GM21825 (cell line): ENCODE measurements at regions not wholly inside any gene's neighbourhood (a gene's known extent, or its start where the extent isn't known, plus 50 kb on each side); places are given as distances from the start of the nearest gene placed in this dataset.
"Not testable (repeated sequence)": the region's sequence is repeated elsewhere in the genome, so short reads cannot be mapped to it uniquely, and the experiment has no call there.

ENCODE experiments used
- ATAC-seq: cut with Tn5 transposase; IDR thresholded peaks from one replicate; pipeline ENCODE4 v1.9.1; 2021; ENCODE audit warnings: mild to moderate bottlenecking, moderate library complexity; ENCODE audit not compliant: unreplicated experiment

DNA sequence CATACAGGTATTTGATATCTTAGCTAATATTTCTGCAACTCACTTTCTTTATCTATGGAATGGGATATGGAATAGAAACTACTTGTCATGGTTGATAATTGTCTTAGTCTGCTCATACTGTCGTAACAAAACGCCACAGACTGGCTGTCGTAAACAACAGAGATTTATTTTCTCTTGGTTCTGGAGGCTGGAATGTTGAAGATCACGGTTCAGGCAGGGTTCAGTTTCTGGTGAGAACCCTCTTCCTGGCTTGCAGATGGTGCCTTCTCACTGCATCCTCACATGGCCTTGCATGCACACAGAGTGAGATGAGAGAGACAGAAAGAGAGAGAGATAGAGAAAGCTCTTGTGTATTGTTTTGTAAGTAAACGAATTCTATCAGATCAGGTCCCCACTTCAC lies 332.7 kb upstream of the MAGI2 start:
- no peak for ATAC-seq

GRCh38 chr7:79785556-79785955 lies 332.1 kb upstream of the MAGI2 start:
- ATAC-seq, result no peak

- ATAC-seq, result no peak
Measured at GRCh38 chr7:79782906-79783305, 329.4 kb upstream of the MAGI2 start.

DNA sequence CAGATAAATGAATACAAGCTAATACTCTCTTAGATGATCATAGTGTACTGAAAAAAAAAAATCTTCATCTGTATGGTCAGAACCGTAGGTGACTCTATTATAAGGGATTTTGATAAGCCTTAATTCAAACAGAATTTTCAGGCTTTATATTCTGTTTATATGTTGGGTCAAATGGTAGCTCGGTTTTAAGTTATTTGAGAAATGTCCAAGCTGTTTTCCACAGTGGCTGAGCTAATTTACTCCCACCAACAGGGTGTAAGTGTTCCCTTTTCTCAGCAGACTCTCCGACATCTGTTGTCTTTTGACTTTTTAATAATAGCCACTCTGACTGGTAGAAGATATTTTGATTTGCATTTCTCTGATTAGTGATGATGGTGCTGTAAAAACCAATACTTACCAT lies 328.8 kb upstream of the MAGI2 start:
- ATAC-seq, result no peak

GRCh38 chr7:79781716-79782115 lies 328.2 kb upstream of the MAGI2 start:
- ATAC-seq, result no peak

DNA sequence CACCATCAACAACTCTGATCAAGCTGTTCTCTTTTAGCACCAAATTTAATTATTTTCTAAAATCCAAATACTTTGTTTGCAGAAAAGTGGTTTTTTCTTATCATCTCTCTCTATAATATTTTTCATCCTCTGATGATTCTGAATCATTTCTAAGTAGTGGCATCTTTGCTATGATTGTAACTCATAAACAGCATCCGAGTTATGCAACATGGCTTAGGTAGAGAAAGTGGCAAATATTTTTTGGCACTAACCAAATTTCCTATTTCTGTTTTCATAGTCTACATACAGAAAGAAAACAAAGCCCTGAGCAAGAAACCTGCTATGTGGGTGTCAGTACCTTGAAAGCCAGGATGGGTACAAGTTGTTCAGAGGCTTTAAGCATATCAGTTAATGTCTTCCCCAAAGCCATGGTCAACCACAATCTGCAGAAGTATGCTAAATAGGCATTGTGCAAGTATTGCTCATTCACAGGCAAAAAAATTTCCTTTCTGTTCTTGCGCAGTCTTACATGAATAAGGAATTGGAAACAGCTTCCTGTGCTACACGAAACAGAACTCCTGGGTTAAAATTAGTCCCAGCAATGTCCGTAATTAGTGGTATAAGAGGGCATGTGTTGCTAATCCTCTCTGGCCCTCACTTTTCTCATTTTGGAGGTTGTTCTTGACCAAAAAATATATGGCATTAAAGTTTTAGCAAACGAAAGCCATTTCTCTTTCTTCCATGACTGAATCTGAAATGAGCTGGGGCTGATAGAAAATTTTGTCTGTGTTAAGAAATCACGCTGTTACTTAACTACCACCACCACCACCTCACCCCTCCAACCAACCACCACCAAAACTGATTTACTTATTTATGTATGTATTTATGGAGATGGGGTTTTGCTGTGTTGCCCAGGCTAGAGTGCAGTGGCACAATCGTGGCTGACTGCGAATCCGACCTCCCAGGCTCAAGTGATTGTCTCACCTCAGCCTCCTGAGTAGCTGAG lies 325.6 kb upstream of the MAGI2 start:
- no peak for ATAC-seq

- ATAC-seq, result no peak
Measured at GRCh38 chr7:79775911-79776310, 322.4 kb upstream of the MAGI2 start.

DNA sequence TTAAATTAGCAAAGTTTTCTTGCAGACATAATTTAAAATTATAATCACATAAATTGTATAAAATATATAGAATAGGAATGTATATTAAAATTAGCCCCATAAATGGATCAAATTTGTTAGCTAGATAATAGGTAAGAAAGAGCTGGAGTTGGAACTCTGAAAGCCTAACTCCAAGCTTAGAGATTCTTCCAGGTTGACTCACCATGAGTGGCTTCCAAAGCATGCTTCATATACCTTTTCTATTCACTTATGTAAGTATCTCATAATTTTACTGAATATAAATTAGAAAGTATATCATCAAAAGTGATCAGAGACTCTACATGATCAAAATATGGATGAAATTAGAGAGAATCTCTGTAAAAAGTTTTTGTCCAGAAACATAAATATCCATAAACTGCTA lies 320.7 kb upstream of the MAGI2 start:
- ATAC-seq, result no peak

DNA sequence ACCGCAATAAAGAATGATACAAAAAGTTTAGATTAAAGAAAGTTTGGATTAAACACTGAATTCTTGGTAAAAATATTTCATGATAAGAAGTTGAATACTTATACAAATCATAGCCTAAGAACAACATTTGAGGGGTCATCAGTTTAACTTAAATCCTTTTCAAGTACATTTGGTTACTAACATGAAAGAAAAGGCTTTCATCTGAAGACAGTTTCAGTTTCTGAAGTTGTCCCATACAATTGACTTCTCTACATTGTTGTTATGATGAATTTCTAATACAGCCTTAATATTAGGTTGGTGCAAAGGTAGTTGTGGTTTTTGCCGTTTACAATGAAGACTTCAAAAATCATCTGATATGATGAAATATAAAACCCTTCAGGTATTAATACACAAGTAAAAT lies 317.5 kb upstream of the MAGI2 start:
- ATAC-seq, result no peak

DNA sequence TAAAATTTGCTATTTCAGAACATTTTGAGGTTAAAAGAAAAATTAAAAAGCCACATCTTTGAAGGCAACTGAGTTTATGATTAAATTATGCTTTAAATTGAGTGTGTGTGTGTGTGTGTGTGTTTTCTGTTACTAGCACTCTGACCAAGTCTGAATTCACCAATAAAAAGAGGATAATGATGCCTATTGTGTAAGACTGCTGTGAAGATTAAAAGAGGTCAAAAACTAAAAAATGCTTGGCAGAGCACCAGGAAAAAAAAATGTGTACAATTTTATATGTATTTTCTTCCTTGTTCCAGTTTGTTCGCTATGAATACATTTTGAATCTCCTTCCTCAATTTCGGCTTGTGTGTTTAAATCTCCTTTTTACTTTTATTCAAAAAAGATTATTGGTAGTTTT lies 316.6 kb upstream of the MAGI2 start:
- no peak for ATAC-seq

- ATAC-seq, result not testable (repeated sequence)
Measured at GRCh38 chr7:79767876-79768560, 314.6 kb upstream of the MAGI2 start.

- not testable (repeated sequence) for ATAC-seq
Measured at GRCh38 chr7:79767192-79767591, 313.7 kb upstream of the MAGI2 start.

- no peak for ATAC-seq
Measured at GRCh38 chr7:79761876-79762429, 308.5 kb upstream of the MAGI2 start.

DNA sequence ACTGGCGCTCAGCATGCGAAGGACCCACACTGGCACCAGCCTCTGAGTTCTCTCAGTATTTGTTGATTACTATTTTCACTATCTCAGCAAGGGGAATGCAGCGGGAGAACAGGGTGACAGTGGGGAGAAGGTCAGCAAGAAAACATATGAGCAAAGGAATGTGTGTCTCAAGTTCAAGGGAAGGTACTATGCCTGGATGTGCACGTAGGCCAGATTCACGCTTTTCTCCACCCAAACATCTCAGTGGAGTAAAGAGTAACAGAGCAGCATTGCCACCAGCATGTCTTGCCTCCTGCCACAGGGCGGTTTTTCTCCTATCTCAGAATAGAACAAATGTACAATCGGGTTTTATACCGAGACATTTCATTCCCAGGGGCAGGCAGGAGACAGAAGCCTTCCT lies 297.5 kb upstream of the MAGI2 start:
- not testable (repeated sequence) for ATAC-seq

DNA sequence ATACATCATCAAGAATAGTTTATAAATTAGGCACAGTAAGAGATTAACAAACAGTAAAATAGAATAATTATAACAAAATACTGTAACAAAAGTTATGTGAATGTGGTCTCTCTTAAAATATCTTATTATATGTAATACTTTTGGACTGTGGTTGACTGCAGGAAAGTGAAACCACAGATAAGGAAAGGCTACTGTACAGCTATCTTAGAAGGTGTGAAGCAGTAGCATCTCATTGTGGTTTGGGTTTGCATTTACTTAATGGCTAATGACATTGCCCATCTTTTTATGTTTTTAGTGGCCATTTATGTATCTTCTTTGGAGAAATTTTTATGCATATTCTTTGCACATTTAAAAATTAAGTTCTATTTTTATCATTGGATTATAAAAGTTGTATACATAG lies 296.4 kb upstream of the MAGI2 start:
- ATAC-seq, result no peak

DNA sequence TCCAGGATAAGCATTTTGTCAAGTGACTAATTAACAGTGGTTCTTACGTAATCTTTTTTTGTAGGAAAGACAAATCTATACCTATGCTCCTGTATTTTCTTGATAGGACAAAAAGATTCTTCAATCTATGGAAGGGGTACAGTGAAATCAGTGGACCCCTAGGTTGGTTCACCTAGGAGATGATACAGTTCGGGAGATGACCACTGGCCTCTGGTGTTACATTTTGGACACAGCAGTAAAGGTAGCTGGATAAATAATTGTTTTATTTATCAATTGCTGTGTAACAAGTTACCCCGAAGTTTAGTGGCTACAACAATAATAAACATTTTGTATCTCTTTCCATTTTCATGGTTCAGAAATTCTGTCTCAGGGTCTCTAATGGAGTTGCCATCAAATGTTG lies 288.2 kb upstream of the MAGI2 start:
- no peak for ATAC-seq

- no peak for ATAC-seq
Measured at GRCh38 chr7:79740076-79740475, 286.6 kb upstream of the MAGI2 start.

- not testable (repeated sequence) for ATAC-seq
Measured at GRCh38 chr7:79739036-79739709, 285.7 kb upstream of the MAGI2 start.

GRCh38 chr7:79736418-79736817 lies 283.0 kb upstream of the MAGI2 start:
- no peak for ATAC-seq

DNA sequence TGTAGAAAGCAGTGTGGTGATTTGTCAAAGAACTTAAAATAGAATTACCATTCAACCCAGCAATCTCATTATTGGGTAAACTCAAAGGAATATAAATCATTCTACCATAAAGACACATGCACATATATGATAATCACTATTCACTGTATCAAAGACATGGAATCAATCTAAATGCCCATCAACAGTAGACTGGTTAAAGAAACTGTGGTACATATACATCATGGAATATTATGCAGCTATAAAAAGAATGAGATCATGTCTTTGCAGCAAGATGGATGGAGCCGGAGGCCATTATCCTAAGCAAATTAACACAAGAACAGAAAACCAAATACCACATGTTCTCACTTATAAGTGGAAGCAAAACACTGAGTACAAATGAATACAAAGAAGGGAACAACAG lies 281.5 kb upstream of the MAGI2 start:
- no peak for ATAC-seq

DNA sequence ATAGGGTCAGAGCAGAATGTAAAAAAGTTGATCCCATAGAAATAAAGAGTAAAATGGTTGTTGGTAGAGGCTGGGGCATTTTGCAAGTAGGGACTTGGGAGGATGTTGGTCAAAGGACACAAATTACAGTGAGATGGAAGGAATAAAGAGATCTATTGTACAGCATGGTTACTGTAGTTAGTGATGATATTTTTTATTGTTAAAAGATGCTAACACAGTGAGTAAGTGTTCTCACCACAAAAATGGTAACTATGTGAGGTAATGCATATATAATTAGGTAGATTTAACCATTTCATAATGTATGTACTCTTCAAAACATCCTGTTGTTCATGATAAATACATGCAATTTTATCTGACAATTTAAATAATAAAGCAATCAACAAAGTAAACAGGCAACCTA lies 280.7 kb upstream of the MAGI2 start:
- no peak for ATAC-seq
